ENCODE measurements at regions not wholly inside any gene's neighbourhood (a gene's known extent, or its start where the extent isn't known, plus 50 kb on each side); places are given as distances from the start of the nearest gene placed in this dataset.

DNA sequence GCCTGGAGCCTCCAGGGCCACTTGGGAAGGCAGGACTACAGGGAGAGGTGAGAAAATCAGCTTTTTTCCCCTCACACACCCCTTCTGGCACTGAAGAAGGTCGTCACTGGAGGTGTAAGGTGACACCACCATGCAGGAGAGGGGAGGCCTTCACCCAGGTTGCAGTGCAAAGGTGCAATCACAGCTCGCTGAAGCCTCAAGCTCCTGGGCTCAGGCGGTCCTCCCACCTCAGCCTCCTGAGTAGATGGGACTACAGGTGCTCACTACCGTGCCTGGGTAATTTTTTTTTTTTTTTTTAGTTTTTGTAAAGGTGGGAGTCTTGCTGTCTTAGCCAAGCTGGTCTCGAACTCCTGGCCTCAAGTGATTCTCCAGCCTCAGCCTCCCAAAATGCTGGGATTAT lies 93.6 kb downstream of the TNFAIP2 start:
- CTCF ChIA-PET: interaction anchor here (1.0 kb wide), 1 partner anchor 32 kb away, joined by 3 read pairs; no protein-coding TSS in a partner anchor
- no peaks in the 10 kb centered on the region for H3K4me1 Mint-ChIP-seq
- H3K36me3 Mint-ChIP-seq: no peaks in the 10 kb centered on the region
- peaks cover 39% of the 10 kb centered on the region for H3K27me3 Mint-ChIP-seq
- no peak overlapping the region for H3K4me3 Mint-ChIP-seq
- no peaks in the 10 kb centered on the region for H3K9me3 Mint-ChIP-seq (ENCODE audit: low read depth)
- ATAC-seq (no peak), DNase-seq (no peak)
- no peak overlapping the region for H3K27ac Mint-ChIP-seq

DNA sequence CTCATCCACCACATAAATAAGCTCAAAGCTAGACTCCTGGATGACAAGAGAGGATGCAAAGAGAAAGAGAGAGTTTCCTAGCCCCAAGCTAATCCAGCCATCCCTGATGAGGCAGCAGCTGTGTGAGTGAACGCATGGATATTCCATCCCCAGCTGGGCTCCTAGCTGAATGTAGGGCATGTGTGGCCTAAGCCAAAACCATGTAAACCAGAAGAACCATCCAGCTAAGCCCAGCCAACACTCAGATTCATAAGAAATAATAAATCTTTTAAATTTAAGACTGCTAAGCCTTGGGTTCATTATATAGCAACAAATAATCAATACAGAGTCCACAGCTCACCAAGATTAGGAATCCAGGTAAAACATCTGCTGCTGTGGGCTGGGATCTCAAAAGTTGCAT lies 94.3 kb downstream of the TNFAIP2 start:
- no peaks in the 10 kb centered on the region for H3K4me1 Mint-ChIP-seq
- H3K4me3 Mint-ChIP-seq: no peak overlapping the region
- H3K27ac Mint-ChIP-seq: no peak overlapping the region
- peaks cover 39% of the 10 kb centered on the region for H3K27me3 Mint-ChIP-seq
- no peak for DNase-seq
- ATAC-seq: no peak
- CTCF ChIA-PET: interaction anchor here (1.0 kb wide), 1 partner anchor 33 kb away, joined by 3 read pairs; no protein-coding TSS in a partner anchor
- no peaks in the 10 kb centered on the region for H3K9me3 Mint-ChIP-seq (ENCODE audit: low read depth)
- no peaks in the 10 kb centered on the region for H3K36me3 Mint-ChIP-seq

DNA sequence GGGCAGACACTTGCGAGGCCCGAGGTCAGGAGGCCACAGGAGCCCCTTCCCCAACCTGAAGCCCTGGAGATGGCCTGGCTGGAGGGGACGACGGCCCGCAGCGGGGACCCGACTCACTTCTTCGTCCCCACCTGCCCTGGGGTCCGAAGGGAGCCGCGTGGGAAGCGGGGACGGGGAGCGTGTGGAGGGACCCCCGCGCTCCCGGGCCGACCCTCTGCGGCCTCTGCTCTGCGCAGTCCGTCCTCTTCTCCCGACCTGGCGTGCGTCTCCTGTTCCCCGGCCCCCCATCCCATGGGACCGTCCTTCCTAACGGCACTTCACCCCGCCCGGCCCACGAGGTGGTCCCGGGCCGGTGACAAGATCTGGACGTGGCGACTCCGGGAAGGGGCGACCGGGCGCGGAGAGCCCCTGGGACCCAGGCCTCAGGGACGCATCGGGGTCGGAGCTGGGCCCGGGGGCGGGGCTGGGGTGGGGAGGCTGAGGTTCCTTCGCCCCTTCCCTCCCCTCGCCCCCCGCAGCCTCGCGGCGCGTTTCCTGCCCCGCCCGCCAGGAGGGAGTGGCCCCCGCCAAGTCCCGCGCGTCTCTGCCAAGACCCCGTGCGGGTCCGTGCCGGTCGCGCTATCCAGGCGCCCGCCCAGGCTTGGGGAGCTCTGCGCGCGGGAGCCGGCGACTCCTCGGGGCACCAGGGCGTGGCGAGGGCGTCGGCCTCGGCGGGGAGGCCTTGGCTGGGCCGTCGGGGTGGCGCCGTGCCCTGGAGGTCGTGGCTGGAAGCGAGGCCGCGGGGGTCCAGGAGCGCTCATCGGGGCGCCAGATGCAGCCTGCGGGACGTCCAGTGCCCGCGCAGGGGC lies 97.1 kb downstream of the TNFAIP2 start:
- Mint-ChIP-seq H3K27ac (no peak overlapping the region), H3K27me3 (peaks cover 40% of the 10 kb centered on the region), H3K4me3 (no peak overlapping the region), H3K36me3 (no peaks in the 10 kb centered on the region), H3K4me1 (no peaks in the 10 kb centered on the region), H3K9me3 (ENCODE audit: low read depth) (no peaks in the 10 kb centered on the region)
- CTCF ChIA-PET: no interaction called here
- no peak for DNase-seq
- no peak for ATAC-seq

DNA sequence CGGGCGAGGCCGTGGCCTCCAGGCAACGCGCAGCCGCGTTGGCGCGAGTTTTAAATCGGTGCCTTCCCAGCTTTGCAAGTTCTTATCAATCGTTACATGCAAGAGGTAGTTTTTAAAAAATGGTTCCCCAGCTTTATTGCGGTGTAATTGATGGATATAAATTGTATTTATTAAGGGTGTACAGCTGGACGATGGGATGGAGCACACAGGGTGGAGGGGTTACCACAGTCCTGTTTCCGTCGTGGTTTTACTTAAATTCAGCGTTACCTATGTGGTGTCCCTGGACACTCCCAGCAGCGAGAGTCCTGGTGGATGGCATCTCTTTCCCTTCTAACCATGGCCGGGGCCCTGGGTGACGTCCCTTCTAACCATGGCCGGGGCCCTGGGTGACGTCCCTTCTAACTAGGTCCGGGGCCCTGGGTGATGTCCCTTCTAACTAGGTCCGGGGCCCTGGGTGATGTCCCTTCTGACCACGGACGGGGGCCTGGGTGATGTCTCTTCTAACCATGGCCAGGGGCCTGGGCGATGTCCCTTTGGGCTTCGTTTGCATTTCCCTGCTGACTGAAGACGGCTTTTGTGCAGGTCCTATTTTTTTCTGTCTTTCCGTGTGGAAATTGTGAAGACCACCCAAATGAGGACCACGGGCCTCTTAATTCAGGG lies 97.9 kb downstream of the TNFAIP2 start:
- Mint-ChIP-seq H3K27me3 (peaks cover 44% of the 10 kb centered on the region), H3K9me3 (ENCODE audit: low read depth) (no peaks in the 10 kb centered on the region), H3K27ac (no peak overlapping the region), H3K4me3 (no peak overlapping the region), H3K36me3 (no peaks in the 10 kb centered on the region), H3K4me1 (no peaks in the 10 kb centered on the region)
- CTCF ChIA-PET: no interaction called here
- DNase-seq (no peak), ATAC-seq (no peak)

DNA sequence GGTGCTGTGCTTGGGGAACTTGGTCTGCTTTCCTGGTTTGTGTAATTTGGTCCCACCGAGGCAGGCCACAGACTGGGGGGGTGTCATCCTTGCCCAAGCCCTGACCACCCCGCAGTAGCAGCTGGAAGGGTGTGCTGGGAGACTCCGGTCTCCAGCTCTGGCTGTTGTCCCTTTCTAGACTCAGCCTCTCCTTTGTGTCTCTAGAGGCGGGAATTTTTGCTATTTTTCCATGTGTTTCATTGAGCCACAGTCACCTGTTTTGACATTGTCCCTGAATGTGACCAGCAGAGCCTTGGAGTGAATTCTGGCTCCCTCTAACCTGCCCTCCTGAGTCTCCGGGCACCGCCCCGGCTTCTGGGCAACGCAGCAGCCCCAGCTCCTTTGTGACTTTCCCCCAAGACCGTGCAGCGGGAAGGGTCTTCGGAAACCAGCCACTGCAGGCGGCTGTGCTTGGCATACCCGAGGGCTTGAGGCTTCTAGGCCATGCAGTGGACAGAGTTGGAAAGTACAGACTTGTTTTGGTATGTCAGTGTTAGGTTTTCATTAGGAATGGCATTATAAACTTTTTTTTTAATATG lies 98.6 kb downstream of the TNFAIP2 start:
- H3K27ac Mint-ChIP-seq: no peak overlapping the region
- peaks cover 46% of the 10 kb centered on the region for H3K27me3 Mint-ChIP-seq
- DNase-seq (no peak), ATAC-seq (no peak)
- H3K4me3 Mint-ChIP-seq: no peak overlapping the region
- no peaks in the 10 kb centered on the region for H3K4me1 Mint-ChIP-seq
- no peaks in the 10 kb centered on the region for H3K36me3 Mint-ChIP-seq
- CTCF ChIA-PET: no interaction called here
- no peaks in the 10 kb centered on the region for H3K9me3 Mint-ChIP-seq (ENCODE audit: low read depth)

DNA sequence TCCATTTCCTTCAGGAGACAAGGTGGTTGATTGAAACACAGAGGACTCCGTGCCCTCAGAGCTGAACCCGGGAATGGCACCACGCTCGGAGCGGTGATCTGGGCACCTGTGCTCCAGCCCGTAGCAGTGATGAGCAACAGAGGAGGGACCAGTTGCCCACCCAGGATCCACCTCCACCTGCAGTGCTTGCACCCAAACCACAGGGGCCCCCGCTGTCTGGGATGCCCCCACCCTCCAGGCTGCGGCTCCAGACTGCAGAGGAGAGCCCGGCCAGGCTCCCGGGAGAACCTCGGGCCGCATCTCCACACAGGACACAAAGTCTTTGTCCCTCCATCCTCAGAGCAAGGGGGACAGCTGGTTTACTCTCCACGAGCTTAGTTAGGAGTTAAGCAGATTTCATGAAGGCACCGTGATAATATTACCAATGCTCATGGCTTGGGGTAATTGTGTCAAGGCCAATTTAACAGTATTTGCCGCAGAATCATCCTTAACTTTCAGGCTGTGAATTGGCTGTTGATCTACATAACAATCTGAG lies 100.6 kb downstream of the TNFAIP2 start:
- Mint-ChIP-seq H3K27me3 (peaks cover 41% of the 10 kb centered on the region), H3K27ac (no peak overlapping the region), H3K4me3 (no peak overlapping the region), H3K9me3 (ENCODE audit: low read depth) (no peaks in the 10 kb centered on the region), H3K4me1 (no peaks in the 10 kb centered on the region), H3K36me3 (no peaks in the 10 kb centered on the region)
- ATAC-seq: no peak
- no peak for DNase-seq
- CTCF ChIA-PET: interaction anchor here (1.2 kb wide), 1 partner anchor 120 kb away, joined by 3 read pairs; no protein-coding TSS in a partner anchor

DNA sequence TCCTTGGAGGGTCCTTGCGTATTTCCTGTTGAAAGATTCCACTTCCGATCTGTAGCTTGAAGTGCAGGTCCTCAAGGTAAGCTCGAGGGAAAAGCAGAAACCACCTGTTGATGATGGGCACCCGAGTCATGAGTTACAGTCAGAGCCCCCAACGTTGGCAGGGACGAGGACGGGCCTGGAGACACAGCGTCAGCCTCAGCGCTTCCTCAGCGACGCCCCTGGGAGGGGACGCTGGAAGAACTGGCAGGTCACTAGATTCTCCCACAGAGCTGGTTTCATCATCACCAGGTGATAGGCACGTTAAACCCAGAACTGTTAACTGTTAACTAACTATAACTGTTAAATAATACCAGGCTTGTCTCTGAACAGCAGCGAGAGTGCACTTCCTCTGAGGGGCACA lies 101.8 kb downstream of the TNFAIP2 start:
- ATAC-seq: no peak
- Mint-ChIP-seq H3K9me3 (ENCODE audit: low read depth) (no peaks in the 10 kb centered on the region), H3K4me3 (no peak overlapping the region), H3K27ac (no peak overlapping the region), H3K27me3 (peaks cover 30% of the 10 kb centered on the region), H3K4me1 (no peaks in the 10 kb centered on the region), H3K36me3 (no peaks in the 10 kb centered on the region)
- CTCF ChIA-PET: no interaction called here
- no peak for DNase-seq

DNA sequence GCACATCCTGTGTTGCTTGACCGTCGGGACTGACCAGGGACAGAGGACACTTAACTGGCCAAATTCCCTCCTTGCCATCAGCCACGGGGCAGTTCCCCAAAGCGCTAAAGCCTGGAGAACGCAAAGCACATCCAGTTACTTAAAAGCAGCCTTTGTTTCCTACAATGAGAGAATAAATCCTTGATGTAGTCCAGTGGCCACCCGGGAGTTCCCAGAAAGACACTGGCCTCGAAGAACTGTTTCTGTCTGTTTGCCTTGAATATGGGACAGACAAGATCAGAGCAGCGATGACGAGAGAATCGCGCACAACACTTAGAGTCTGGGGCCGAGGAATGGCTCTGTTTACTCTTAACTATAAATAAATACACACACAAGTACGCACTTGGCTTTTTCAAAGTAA lies 102.2 kb downstream of the TNFAIP2 start:
- Mint-ChIP-seq H3K4me1 (no peaks in the 10 kb centered on the region), H3K27ac (no peak overlapping the region), H3K36me3 (no peaks in the 10 kb centered on the region), H3K4me3 (no peak overlapping the region), H3K9me3 (ENCODE audit: low read depth) (no peaks in the 10 kb centered on the region), H3K27me3 (peaks cover 30% of the 10 kb centered on the region)
- DNase-seq (no peak), ATAC-seq (no peak)
- CTCF ChIA-PET: no interaction called here

DNA sequence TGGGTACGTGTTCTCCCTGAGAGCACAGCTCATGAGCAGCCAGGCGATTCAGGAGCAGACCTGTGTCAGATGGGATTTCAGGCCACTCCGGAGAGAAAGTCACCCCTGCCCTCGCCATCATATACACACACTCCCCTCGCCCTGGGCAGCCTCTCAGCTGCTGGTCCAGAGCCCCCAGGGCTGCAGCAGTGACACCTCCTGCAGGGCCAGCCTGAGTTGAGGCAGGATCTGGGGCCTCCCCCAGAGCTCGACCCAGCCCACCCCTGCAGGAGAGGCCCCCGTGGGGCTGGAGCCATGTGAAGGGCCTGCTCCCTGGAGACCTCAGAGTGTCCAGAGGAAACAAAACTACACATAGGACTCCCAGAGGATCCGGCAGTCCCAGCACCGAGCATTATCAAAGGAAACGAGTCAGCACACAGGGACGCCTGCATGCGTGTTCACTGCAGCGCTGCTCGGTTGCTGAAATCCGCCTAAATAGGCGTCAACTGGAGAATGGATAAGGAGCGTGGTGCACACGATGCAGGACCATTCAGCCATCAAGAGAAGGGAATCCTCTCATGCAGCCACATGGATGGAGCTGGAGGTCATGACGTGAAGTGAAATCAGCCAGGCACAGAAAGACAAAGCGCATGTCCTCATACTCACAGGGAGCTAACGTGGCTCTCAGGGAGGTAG lies 104.0 kb downstream of the TNFAIP2 start:
- no peaks in the 10 kb centered on the region for H3K4me1 Mint-ChIP-seq
- CTCF ChIA-PET: no interaction called here
- H3K4me3 Mint-ChIP-seq: no peak overlapping the region
- H3K27ac Mint-ChIP-seq: no peak overlapping the region
- no peaks in the 10 kb centered on the region for H3K9me3 Mint-ChIP-seq (ENCODE audit: low read depth)
- H3K27me3 Mint-ChIP-seq: peaks cover 16% of the 10 kb centered on the region
- no peaks in the 10 kb centered on the region for H3K36me3 Mint-ChIP-seq
- no peak for ATAC-seq
- no peak for DNase-seq

DNA sequence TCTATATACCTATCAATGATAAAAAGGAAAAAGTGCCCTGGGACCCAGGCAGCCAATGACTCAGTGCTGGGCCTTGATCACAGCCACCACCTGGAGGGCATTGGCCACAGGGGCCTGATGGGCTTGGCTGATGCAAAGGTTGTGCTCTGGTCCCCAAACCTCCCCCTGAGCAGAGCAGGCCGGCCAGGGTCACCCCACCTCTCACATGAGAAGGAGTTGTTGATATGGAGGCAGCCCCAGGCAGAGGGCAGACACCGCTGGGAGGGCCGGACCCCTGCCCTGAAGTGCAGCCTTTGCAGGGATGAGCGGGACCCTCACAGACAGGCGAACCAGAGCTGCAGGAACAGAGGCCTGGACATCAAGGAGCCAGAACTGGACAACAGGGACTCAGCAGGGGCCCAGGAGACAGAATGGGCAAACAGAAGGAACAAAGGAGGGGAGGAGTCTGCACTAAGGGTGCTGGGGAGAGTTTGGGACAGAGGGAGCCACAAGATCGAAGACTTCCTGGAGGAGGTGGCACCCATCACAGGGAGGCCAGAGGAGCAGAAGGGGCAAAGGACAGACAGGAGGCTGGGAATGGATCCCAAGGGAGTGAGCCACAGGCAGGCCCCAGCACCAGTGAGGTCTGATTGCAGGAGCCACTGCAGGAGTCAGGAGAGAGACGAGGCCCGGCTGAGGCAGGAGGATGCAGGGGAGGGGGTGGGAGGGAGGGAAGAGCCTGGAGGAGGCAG lies 105.0 kb downstream of the TNFAIP2 start:
- ATAC-seq: no peak
- no peak for DNase-seq
- peaks cover 9% of the 10 kb centered on the region for H3K27me3 Mint-ChIP-seq
- no peaks in the 10 kb centered on the region for H3K9me3 Mint-ChIP-seq (ENCODE audit: low read depth)
- H3K27ac Mint-ChIP-seq: no peak overlapping the region
- CTCF ChIA-PET: no interaction called here
- no peaks in the 10 kb centered on the region for H3K4me1 Mint-ChIP-seq
- H3K4me3 Mint-ChIP-seq: no peak overlapping the region
- no peaks in the 10 kb centered on the region for H3K36me3 Mint-ChIP-seq

DNA sequence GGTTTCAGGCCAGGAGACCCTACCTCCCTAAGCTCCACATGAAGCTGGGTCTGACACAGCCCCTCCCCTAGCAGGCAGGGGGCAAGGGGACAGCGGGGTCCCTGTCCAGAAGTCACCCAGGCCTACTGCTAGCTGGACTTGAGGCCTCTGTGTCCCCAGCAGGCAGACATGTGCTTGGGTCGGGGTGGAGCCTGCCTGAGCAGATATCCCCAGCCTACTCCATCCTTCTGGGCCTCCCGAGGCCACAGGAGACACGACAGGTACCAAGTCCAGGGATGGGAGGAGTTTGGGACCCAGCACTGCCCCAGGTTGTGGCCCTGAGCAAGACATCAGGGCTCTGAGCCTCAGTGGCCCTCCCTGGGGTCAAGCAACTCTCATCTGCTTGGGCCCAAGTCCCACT lies 105.2 kb upstream of the EIF5 start:
- no peak for DNase-seq
- no peaks in the 10 kb centered on the region for H3K9me3 Mint-ChIP-seq (ENCODE audit: low read depth)
- H3K36me3 Mint-ChIP-seq: no peaks in the 10 kb centered on the region
- H3K27me3 Mint-ChIP-seq: peaks cover 9% of the 10 kb centered on the region
- no peak overlapping the region for H3K4me3 Mint-ChIP-seq
- H3K27ac Mint-ChIP-seq: no peak overlapping the region
- CTCF ChIA-PET: no interaction called here
- no peak for ATAC-seq
- H3K4me1 Mint-ChIP-seq: no peaks in the 10 kb centered on the region

DNA sequence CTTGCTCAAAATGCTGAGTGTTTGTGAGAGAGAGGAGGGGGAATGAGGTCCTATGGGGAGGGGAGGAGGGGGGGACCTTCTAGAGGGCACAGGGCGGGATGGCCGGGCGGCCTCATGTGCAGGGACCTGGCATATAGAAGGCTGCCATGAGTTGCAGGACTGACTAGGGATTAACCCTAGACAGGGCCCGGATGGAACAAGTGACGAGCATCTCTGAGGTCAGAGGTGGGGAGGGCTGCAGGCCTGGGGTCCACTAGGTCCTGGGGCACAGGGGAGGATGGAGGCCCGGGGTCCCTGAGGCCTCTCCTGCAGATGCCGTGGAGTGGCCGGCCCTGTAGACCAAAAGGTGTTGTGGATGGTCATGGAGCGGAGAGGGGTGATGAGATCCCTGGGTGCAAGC lies 104.0 kb upstream of the EIF5 start:
- no peaks in the 10 kb centered on the region for H3K4me1 Mint-ChIP-seq
- no peak overlapping the region for H3K4me3 Mint-ChIP-seq
- no peak for DNase-seq
- no peak for ATAC-seq
- CTCF ChIA-PET: no interaction called here
- no peak overlapping the region for H3K27ac Mint-ChIP-seq
- no peaks in the 10 kb centered on the region for H3K36me3 Mint-ChIP-seq
- no peaks in the 10 kb centered on the region for H3K9me3 Mint-ChIP-seq (ENCODE audit: low read depth)
- peaks cover 12% of the 10 kb centered on the region for H3K27me3 Mint-ChIP-seq
